ENCODE measurements at regions not wholly inside any gene's neighbourhood (a gene's known extent, or its start where the extent isn't known, plus 50 kb on each side); places are given as distances from the start of the nearest gene placed in this dataset.

- Histone ChIP-seq H2AFZ (ENCODE audit: low read length) (no peak overlapping the region), H3K23me2 (ENCODE audit: low read depth, low read length) (peaks cover 3% of the 10 kb centered on the region; the same call in 1 of the 2 replicates), H4K8ac (ENCODE audit: extremely low read depth, insufficient read depth, low read length) (no peak overlapping the region), H2BK20ac (ENCODE audit: low read length) (0 out of 2 replicates have a peak overlapping the region, but pooled peaks have one; percentile 22), H3K9ac (replicated peaks in 1 of 4; ENCODE audit: extremely low read depth in 1 of 4, low read depth in 3 of 4, low read length in 3 of 4) (no peak overlapping the region), H3K9me3 (ENCODE audit: insufficient read depth in 2 of 2, low read depth in 1 of 2, low read length in 1 of 2) (no peaks in the 10 kb centered on the region; a peak in 1 of 4 replicates), H3K79me2 (ENCODE audit: control insufficient read depth in 1 of 2, insufficient read depth in 2 of 2, low read length in 2 of 2) (no peaks in the 10 kb centered on the region), H4K5ac (ENCODE audit: insufficient read length, low read depth, low read length) (no peak overlapping the region), H2BK120ac (replicated peaks; ENCODE audit: low read depth, low read length) (no peak overlapping the region), H2AK5ac (ENCODE audit: low read depth, low read length) (no peak overlapping the region; the same call in 1 of the 2 replicates), H3K4ac (replicated peaks; ENCODE audit: insufficient read length, low read depth, low read length) (no peak overlapping the region), H3K18ac (ENCODE audit: extremely low read depth, low read length) (no peak overlapping the region), H3K56ac (replicated peaks; ENCODE audit: insufficient read length, low read depth, low read length) (no peak overlapping the region), H4K91ac (replicated peaks; ENCODE audit: insufficient read length, low read length) (no peak overlapping the region), H3K27me3 (replicated peaks in 1 of 4; ENCODE audit: control insufficient read depth in 3 of 4, extremely low read depth in 1 of 4, insufficient read depth in 3 of 4, low read length in 3 of 4) (peaks cover 0 to 9% (median 8%) of the 10 kb centered on the region in 4 experiments; a peak in 6 of 7 replicates), H3K36me3 (ENCODE audit: control insufficient read depth in 2 of 4, insufficient read depth in 4 of 4, low read length in 3 of 4) (no peaks in the 10 kb centered on the region), H3K23ac (ENCODE audit: insufficient read length) (no peak overlapping the region), H2BK5ac (ENCODE audit: low read depth, low read length) (peak overlapping the region; percentile 1; the same call in 1 of the 2 replicates), H3K79me1 (ENCODE audit: low read depth, low read length) (no peaks in the 10 kb centered on the region), H3K4me3 (ENCODE audit: extremely low read depth in 1 of 4, insufficient read depth in 2 of 4, low read depth in 3 of 4, low read length in 4 of 4) (no peak overlapping the region), H3K14ac (ENCODE audit: insufficient read length) (no peak overlapping the region), H2BK12ac (ENCODE audit: low read depth, low read length) (peak overlapping the region; percentile 18; the same call in 1 of the 2 replicates), H3K4me1 (replicated peaks in 1 of 4; ENCODE audit: control insufficient read depth in 3 of 4, insufficient read depth in 4 of 4, low read length in 3 of 4) (peaks cover 6 to 11% (median 8%) of the 10 kb centered on the region in 4 experiments), H2BK15ac (ENCODE audit: low read length) (peak overlapping the region; percentile 47; the same call in 1 of the 2 replicates), H4K20me1 (replicated peaks in 1 of 2; ENCODE audit: control insufficient read depth in 1 of 2, insufficient read depth in 2 of 2, low read length in 2 of 2) (no peaks in the 10 kb centered on the region), H3K27ac (ENCODE audit: low read depth, low read length) (no peak overlapping the region), H3K4me2 (ENCODE audit: insufficient read depth in 1 of 2, low read depth in 2 of 2, low read length in 2 of 2) (no peak overlapping the region)
- FAIRE-seq, result no peak
- ChIA-PET CTCF (ENCODE audit: partially characterized antibody) (interaction anchor here (0.6 to 9.6 kb wide), 13 partner anchors 10 to 362 kb away, joined by 3 to 147 read pairs (median 3); partner anchors contain the start of gene SMAD6), POLR2A (ENCODE audit: partially characterized antibody) (interaction anchor here (1.6 to 2.0 kb wide), 5 partner anchors 8 to 63 kb away, joined by 3 to 7 read pairs (median 4); no protein-coding TSS in a partner anchor)
- WGBS, 2 experiments (ENCODE audit: extremely low coverage in 1 of 2, insufficient coverage in 1 of 2, insufficient read length in 1 of 2, insufficient replicate concordance in 2 of 2, low coverage in 1 of 2, low lambda C conversion rate in 2 of 2, missing lambda C conversion rate in 1 of 2), result 87% methylated on average over 9 of the region's 9 CpGs; no CpG with 5 or more reads in 1 of the 2 experiments
- no peak for DNase-seq (ENCODE audit: low read depth in 1 of 2, low spot score in 2 of 2)
- TF ChIP-seq EZH2 (IDR thresholded peaks at IDR 0.05; ENCODE audit: low read depth, low read length, severe bottlenecking) (no peak), GTF2F1 (IDR thresholded peaks at IDR 0.05; ENCODE audit: borderline replicate concordance, low read depth, low read length) (no peak), KDM1A (IDR thresholded peaks at IDR 0.05; ENCODE audit: borderline replicate concordance, low read length) (no peak)
Measured at GRCh38 chr15:66836231-66837030, 134.4 kb downstream of the SMAD6 start.
